PC-3 (cell line): ENCODE measurements at regions not wholly inside any gene's neighbourhood (a gene's known extent, or its start where the extent isn't known, plus 50 kb on each side); places are given as distances from the start of the nearest gene placed in this dataset.

Experiments
- EZH2 ChIP-seq: fragments of 300-600 bp; sonication (generic); IDR thresholded peaks from one replicate; pipeline ENCODE4 v1.6.1; 2017; ENCODE audit warnings: antibody characterized with exemption, mild to moderate bottlenecking, low read length; ENCODE audit not compliant: unreplicated experiment
- EZH2phosphoT487 ChIP-seq: fragments of 300-600 bp; sonication (generic); IDR thresholded peaks from 2 replicates; pipeline ENCODE4 v1.6.1; 2018; ENCODE audit warnings: mild to moderate bottlenecking, antibody characterized with exemption, low read length, borderline replicate concordance
- TF ChIP-seq, protein P1 (sequence below): fragments of 300-600 bp; sonication (generic); conservative IDR thresholded peaks from 2 replicates; pipeline ENCODE4 v1.5.1; 2017; ENCODE audit warnings: antibody characterized with exemption, low read depth, mild to moderate bottlenecking, low read length

DNA sequence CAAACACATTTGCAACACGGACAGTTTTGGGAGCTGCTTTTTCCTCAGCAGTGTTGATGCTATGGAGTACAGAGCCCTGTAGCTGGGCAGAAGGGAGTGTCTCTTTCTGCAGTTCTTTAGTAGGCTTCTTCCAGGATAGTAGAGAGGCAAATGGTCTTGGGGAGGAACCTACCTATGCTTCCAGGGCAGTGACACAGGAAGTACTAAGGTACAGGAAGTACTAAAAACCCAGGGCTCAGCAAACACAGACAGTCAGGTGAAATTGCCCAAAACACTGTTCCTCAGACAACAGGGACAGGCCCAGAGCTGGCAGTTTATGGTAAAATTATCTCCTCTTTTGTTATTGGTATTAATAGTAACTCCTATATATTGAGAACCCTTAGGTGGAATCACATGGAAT lies 217.6 kb downstream of the TTC8 start:
- no peak for TF ChIP-seq EZH2
- TF ChIP-seq, protein P1, sequence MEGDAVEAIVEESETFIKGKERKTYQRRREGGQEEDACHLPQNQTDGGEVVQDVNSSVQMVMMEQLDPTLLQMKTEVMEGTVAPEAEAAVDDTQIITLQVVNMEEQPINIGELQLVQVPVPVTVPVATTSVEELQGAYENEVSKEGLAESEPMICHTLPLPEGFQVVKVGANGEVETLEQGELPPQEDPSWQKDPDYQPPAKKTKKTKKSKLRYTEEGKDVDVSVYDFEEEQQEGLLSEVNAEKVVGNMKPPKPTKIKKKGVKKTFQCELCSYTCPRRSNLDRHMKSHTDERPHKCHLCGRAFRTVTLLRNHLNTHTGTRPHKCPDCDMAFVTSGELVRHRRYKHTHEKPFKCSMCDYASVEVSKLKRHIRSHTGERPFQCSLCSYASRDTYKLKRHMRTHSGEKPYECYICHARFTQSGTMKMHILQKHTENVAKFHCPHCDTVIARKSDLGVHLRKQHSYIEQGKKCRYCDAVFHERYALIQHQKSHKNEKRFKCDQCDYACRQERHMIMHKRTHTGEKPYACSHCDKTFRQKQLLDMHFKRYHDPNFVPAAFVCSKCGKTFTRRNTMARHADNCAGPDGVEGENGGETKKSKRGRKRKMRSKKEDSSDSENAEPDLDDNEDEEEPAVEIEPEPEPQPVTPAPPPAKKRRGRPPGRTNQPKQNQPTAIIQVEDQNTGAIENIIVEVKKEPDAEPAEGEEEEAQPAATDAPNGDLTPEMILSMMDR, result no peak
- no peak for TF ChIP-seq EZH2phosphoT487
